Sigmoid colon (tissue), 6 donors: ENCODE measurements at regions not wholly inside any gene's neighbourhood (a gene's known extent, or its start where the extent isn't known, plus 50 kb on each side); places are given as distances from the start of the nearest gene placed in this dataset.

ENCODE experiments used
- DNase-seq: peaks from one replicate; pipeline ENCODE4 v3.0.0-alpha.2; 2019
- H3K27ac ChIP-seq, 4 donors: fragments of 200-600 bp; sonication (generic); one replicate each; pipeline ENCODE4 v1.5.1; 2016 to 2019; ENCODE audit warnings: mild to moderate bottlenecking in 1 of 4
- H3K27me3 ChIP-seq, 3 donors: fragments of 200-600 bp; sonication (generic); one replicate each; pipeline ENCODE4 v1.5.1; 2019; ENCODE audit warnings: mild to moderate bottlenecking in 1 of 3
- H3K36me3 ChIP-seq, 4 donors: fragments of 200-600 bp; sonication (generic); one replicate each; pipeline ENCODE4 v1.5.1; 2016 to 2019
- H3K4me1 ChIP-seq, 4 donors: fragments of 200-600 bp; sonication (generic); one replicate each; pipeline ENCODE4 v1.5.1; 2017 to 2019
- H3K4me3 ChIP-seq, 4 donors: fragments of 200-600 bp; sonication (generic); one replicate each; pipeline ENCODE4 v1.5.1; 2017 to 2019; ENCODE audit warnings: mild to moderate bottlenecking in 2 of 4, moderate library complexity in 1 of 4
- H3K9me3 ChIP-seq, 4 donors: fragments of 200-600 bp in 3 of 4; sonication (generic) in 3 of 4; one replicate each; pipeline versions ENCODE4 v1.5.1 to v1.6.1; 2013 to 2019
- EP300 ChIP-seq, 4 donors: sonication (generic); formaldehyde crosslinking; IDR thresholded peaks; one replicate each; pipeline ENCODE4 v1.6.1; 2017; ENCODE audit warnings: antibody characterized with exemption in 4 of 4
- POLR2A ChIP-seq, 2 donors: fragments of 450-650 bp; IDR thresholded peaks; one replicate each; pipeline ENCODE4 v1.6.1; 2016; ENCODE audit warnings: antibody characterized with exemption in 2 of 2, mild to moderate bottlenecking in 2 of 2, moderate library complexity in 2 of 2
- POLR2AphosphoS5 ChIP-seq, 4 donors: sonication (generic); formaldehyde crosslinking; IDR thresholded peaks; one replicate each; pipeline ENCODE4 v1.6.1; 2017; ENCODE audit warnings: antibody characterized with exemption in 4 of 4
- WGBS, 2 donors: extraction: QIAGEN DNeasy Blood & Tissue Kit; methylation state at CpG; one replicate each; pipeline ENCODE4 v1.1.7; 2013; 5-methylcytosine and 5-hydroxymethylcytosine counted together
- intact Hi-C: fragments of 100-400 bp; cut with DNase I; formaldehyde crosslinking; loops from one replicate; pipeline ENCODE4 v1.15.1; 2023
- TF ChIP-seq, protein P1 (sequence below), 4 experiments: fragments of 450-650 bp in 3 of 4; fragments of 200-600 bp in 1 of 4; IDR thresholded peaks; one replicate each; pipeline ENCODE4 v1.5.1; 2016 to 2019; ENCODE audit warnings: antibody characterized with exemption in 4 of 4, mild to moderate bottlenecking in 3 of 4, moderate library complexity in 2 of 4
- donor health status: healthy with polysubstance abuse.
- donor health status: healthy.

DNA sequence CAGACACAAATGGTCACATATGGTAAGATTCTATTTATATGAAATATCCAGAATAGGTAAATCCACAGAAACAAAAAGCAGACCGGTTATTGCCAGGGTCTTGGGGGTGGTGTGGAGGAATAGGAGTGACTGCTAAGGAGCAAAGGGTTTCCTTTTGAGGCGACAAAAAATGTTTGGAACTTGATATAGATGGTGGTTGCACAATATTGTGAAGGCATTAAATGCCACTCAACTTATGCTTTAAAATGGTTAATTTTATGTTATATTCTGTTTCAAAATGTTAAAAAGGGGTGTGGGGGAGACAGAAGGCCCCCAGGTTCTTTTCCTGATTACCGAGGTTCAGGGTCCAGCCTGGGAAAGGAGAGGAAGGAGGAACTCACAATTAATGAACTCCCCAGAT lies 304.4 kb downstream of the RRAGC start:
- intact Hi-C loops, result no loop called here
- H3K4me1 ChIP-seq, result peaks cover 0 to 12% (median 6%) of the 10 kb centered on the region in 4 donors
- no peak for DNase-seq
- 91% methylated on average over 3 of the region's 3 CpGs for WGBS, 2 donors
- H3K36me3 ChIP-seq, result no peaks in the 10 kb centered on the region
- H3K9me3 ChIP-seq, result no peaks in the 10 kb centered on the region
- H3K27me3 ChIP-seq, result peaks cover 0 to 2% (median 0%) of the 10 kb centered on the region in 3 donors
- H3K27ac ChIP-seq, result no peak overlapping the region
- H3K4me3 ChIP-seq, result no peak overlapping the region
- TF ChIP-seq POLR2A (IDR thresholded peaks at IDR 0.05) (no peak), POLR2AphosphoS5 (IDR thresholded peaks at IDR 0.05) (no peak), EP300 (IDR thresholded peaks at IDR 0.05) (no peak)
- TF ChIP-seq, protein P1, sequence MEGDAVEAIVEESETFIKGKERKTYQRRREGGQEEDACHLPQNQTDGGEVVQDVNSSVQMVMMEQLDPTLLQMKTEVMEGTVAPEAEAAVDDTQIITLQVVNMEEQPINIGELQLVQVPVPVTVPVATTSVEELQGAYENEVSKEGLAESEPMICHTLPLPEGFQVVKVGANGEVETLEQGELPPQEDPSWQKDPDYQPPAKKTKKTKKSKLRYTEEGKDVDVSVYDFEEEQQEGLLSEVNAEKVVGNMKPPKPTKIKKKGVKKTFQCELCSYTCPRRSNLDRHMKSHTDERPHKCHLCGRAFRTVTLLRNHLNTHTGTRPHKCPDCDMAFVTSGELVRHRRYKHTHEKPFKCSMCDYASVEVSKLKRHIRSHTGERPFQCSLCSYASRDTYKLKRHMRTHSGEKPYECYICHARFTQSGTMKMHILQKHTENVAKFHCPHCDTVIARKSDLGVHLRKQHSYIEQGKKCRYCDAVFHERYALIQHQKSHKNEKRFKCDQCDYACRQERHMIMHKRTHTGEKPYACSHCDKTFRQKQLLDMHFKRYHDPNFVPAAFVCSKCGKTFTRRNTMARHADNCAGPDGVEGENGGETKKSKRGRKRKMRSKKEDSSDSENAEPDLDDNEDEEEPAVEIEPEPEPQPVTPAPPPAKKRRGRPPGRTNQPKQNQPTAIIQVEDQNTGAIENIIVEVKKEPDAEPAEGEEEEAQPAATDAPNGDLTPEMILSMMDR (IDR thresholded peaks at IDR 0.05), result no peak

DNA sequence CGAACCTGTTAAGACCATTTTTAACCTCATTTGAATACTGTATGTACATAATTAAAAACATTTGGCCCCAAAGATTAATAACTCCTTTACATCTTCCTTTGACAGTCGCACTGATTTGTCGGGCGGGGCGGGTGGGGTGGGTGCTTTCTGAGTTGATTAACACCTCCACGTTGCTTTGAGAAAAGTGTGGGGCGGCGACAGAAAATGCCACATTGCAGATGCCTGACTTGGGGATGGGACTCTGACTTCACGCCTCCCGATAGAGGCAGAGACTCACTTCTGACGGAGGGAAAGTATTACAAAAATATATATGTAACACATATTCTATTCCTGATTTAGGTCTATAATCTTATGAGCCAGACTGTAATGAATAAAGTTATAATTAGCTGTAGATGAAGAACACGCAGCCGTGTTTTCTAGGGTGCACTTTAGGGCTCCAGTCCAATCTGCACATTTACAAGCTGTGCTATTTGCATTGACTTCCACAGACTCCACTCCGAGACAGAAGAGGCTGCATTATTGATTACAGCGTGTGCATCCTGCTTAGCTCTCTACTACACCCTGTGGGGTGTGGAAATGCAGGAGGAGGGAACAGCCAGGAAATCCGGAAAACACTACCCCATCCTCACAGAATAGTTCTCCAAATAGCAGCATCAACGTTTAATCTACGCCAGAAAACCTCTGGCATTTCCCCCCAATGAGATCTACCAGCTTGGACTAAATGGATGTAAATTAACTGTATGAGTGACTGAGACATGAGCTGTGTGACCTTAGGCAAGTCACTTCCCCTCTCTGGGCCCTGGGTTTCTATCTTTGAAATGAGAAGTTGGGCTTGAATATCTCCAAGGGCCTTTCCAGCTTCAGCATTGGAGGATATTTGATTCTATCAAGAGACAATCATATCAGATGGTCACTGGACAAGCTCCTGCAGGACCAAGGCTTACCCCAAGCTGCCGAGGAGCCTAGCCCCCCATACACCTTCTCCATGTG lies 308.0 kb downstream of the RRAGC start:
- H3K4me3 ChIP-seq, result no peak overlapping the region
- no peaks in the 10 kb centered on the region for H3K27me3 ChIP-seq
- H3K27ac ChIP-seq, result no peak overlapping the region
- TF ChIP-seq POLR2AphosphoS5 (IDR thresholded peaks at IDR 0.05), result no peak
- TF ChIP-seq, protein P1 (IDR thresholded peaks at IDR 0.05), result no peak
- TF ChIP-seq EP300 (IDR thresholded peaks at IDR 0.05), result no peak
- no peak for TF ChIP-seq POLR2A (IDR thresholded peaks at IDR 0.05)
- WGBS, 2 donors, result 72 to 79% methylated on average over 19 of the region's 19 CpGs
- no peak for DNase-seq
- no peaks in the 10 kb centered on the region for H3K9me3 ChIP-seq
- intact Hi-C loops, result no loop called here
- no peaks in the 10 kb centered on the region for H3K36me3 ChIP-seq
- H3K4me1 ChIP-seq, result peaks cover 0 to 6% (median 2%) of the 10 kb centered on the region in 4 donors

DNA sequence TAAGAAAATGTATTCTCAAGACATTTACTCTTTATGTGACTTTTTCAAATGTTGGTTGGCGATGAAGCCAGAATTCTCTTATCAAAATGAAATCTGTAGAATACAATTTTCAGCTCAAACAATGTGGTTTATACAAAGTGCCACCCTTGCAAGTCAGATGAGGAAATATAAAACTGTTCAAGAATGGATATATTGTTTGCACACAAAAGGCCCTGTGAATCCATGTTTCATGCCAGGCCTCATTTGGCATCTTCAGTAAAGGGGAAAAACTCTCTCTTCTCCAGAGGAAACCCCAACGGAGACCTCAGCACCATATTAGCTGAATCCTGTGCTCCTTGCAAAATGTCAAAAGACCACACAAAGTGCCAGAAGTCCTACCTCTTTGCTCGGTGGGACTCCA lies 310.4 kb downstream of the RRAGC start:
- Histone ChIP-seq H3K27me3 (no peaks in the 10 kb centered on the region), H3K4me3 (no peak overlapping the region), H3K36me3 (no peaks in the 10 kb centered on the region), H3K27ac (no peak overlapping the region), H3K9me3 (no peaks in the 10 kb centered on the region), H3K4me1 (peaks cover 0 to 7% (median 2%) of the 10 kb centered on the region in 4 donors)
- no peak for DNase-seq
- TF ChIP-seq POLR2AphosphoS5 (IDR thresholded peaks at IDR 0.05) (no peak), POLR2A (IDR thresholded peaks at IDR 0.05) (no peak), EP300 (IDR thresholded peaks at IDR 0.05) (no peak)
- TF ChIP-seq, protein P1 (IDR thresholded peaks at IDR 0.05), result no peak
- intact Hi-C loops, result no loop called here
- WGBS, 2 donors, result 81 to 86% methylated on average over 3 of the region's 3 CpGs

DNA sequence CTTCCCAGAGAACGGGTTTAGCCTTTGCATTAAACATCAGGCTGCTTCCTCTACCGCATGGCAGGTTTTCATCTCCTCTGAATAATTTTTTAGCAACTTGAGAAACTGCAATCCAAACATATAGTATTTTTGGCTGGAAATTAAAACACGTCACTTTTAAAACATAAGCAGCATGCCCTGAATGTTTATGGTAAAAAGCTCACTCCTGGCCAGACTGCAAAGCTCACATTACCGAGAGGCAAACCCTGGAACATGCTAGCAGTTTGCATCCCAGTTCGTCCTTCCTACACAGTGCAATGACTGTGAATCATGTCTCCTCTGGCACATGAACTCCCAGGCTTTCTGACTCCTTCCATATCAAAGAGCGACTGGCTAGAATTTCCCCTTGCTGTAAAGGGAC lies 312.3 kb downstream of the RRAGC start:
- no peaks in the 10 kb centered on the region for H3K36me3 ChIP-seq
- no peaks in the 10 kb centered on the region for H3K27me3 ChIP-seq
- intact Hi-C loops, result no loop called here
- peaks cover 0 to 7% (median 2%) of the 10 kb centered on the region in 4 donors for H3K4me1 ChIP-seq
- H3K4me3 ChIP-seq, result no peak overlapping the region
- no peak overlapping the region for H3K27ac ChIP-seq
- DNase-seq, result no peak
- 70 to 71% methylated on average over 6 of the region's 6 CpGs for whole genome bisulfite sequencing, 2 donors
- TF ChIP-seq POLR2AphosphoS5 (IDR thresholded peaks at IDR 0.05), result no peak
- H3K9me3 ChIP-seq, result no peaks in the 10 kb centered on the region

DNA sequence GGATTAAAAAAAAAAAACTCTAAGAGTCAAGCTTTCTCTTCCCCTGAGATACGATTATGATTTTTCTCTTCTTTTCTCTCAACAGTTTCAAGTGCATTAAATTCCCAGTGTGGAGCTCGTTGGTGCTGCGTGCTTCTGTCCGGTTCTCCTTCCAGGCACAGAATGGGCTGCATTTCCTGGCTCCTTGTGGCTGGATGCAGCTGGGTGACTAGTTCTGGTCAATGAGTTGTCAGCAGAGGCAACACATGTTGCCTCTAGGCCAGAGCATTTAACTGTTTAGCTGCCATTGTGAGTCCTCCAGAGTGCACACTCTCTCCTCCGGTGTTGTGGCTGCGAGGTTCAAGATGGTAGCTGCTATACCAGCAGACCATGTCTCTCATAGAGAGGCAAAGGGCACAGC lies 312.9 kb downstream of the RRAGC start:
- WGBS, 2 donors, result 53 to 62% methylated on average over 6 of the region's 6 CpGs
- Histone ChIP-seq H3K27ac (no peak overlapping the region), H3K36me3 (no peaks in the 10 kb centered on the region), H3K9me3 (no peaks in the 10 kb centered on the region), H3K4me3 (no peak overlapping the region), H3K27me3 (no peaks in the 10 kb centered on the region), H3K4me1 (peaks cover 0 to 7% (median 2%) of the 10 kb centered on the region in 4 donors)
- TF ChIP-seq POLR2A (IDR thresholded peaks at IDR 0.05) (no peak), POLR2AphosphoS5 (IDR thresholded peaks at IDR 0.05) (no peak), EP300 (IDR thresholded peaks at IDR 0.05) (no peak)
- TF ChIP-seq, protein P1 (IDR thresholded peaks at IDR 0.05), result no peak
- no peak for DNase-seq
- intact Hi-C loops, result no loop called here
